ENCODE measurements at regions not wholly inside any gene's neighbourhood (a gene's known extent, or its start where the extent isn't known, plus 50 kb on each side); places are given as distances from the start of the nearest gene placed in this dataset.

DNA sequence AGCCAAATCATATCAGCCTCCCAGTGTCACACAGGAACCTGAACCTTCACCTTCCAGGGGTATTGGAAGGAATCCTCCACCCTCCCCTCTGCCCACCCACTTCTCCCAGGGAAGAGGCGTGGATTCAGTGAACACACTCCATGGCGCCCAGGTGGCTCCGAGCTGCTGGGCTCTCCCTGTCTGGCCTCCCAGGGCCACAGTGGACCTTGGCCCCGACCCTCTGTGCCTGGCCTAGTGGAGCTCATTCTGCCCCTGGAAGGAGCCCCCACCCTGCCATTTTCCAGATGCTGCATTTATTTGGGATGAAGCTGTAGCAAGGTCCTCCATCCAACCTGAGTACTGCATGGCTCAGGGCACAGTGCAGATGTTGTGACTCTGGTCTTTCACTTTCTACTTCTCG lies 1340.1 kb downstream of the TBC1D22A start:
- TF ChIP-seq POLR2AphosphoS5 (IDR thresholded peaks at IDR 0.05; ENCODE audit: low read depth, low read length), result no peak
- TF ChIP-seq, protein P1, sequence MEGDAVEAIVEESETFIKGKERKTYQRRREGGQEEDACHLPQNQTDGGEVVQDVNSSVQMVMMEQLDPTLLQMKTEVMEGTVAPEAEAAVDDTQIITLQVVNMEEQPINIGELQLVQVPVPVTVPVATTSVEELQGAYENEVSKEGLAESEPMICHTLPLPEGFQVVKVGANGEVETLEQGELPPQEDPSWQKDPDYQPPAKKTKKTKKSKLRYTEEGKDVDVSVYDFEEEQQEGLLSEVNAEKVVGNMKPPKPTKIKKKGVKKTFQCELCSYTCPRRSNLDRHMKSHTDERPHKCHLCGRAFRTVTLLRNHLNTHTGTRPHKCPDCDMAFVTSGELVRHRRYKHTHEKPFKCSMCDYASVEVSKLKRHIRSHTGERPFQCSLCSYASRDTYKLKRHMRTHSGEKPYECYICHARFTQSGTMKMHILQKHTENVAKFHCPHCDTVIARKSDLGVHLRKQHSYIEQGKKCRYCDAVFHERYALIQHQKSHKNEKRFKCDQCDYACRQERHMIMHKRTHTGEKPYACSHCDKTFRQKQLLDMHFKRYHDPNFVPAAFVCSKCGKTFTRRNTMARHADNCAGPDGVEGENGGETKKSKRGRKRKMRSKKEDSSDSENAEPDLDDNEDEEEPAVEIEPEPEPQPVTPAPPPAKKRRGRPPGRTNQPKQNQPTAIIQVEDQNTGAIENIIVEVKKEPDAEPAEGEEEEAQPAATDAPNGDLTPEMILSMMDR (IDR thresholded peaks at IDR 0.05 in 2 of 3, conservative IDR thresholded peaks at IDR 0.05 in 1 of 3; ENCODE audit: borderline replicate concordance in 1 of 3, insufficient read depth in 1 of 3, low read depth in 2 of 3, low read length in 2 of 3), result no peak
- TF ChIP-seq, protein P2, sequence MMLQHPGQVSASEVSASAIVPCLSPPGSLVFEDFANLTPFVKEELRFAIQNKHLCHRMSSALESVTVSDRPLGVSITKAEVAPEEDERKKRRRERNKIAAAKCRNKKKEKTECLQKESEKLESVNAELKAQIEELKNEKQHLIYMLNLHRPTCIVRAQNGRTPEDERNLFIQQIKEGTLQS (IDR thresholded peaks at IDR 0.05), result no peak
- no peak for TF ChIP-seq YY1 (IDR thresholded peaks at IDR 0.05; ENCODE audit: extremely low read depth, insufficient replicate concordance, low read depth, low read length)
- no peak for TF ChIP-seq JUND (IDR thresholded peaks at IDR 0.05)
- TF ChIP-seq SRF (IDR thresholded peaks at IDR 0.05; ENCODE audit: low read depth), result no peak
- no peak for TF ChIP-seq EZH2 (IDR thresholded peaks at IDR 0.05)
- TF ChIP-seq POLR2A (IDR thresholded peaks at IDR 0.05; ENCODE audit: borderline replicate concordance, extremely low read depth, insufficient read depth, insufficient read length), result no peak
- no peak for TF ChIP-seq EZH2phosphoT487 (IDR thresholded peaks at IDR 0.05; ENCODE audit: borderline replicate concordance)
- TF ChIP-seq SIN3A (IDR thresholded peaks at IDR 0.05; ENCODE audit: low read depth), result no peak
- no peak for TF ChIP-seq RAD21 (IDR thresholded peaks at IDR 0.05; ENCODE audit: low read depth)
